ENCODE measurements at regions not wholly inside any gene's neighbourhood (a gene's known extent, or its start where the extent isn't known, plus 50 kb on each side); places are given as distances from the start of the nearest gene placed in this dataset.

- TF ChIP-seq POLR2A (IDR thresholded peaks at IDR 0.05) (no peak), CTCF (IDR thresholded peaks at IDR 0.05) (no peak)
- DNase-seq (no peak), ATAC-seq (no peak)
- H3K27me3 ChIP-seq: no peaks in the 10 kb centered on the region
- 60 to 71% (median 64%) methylated on average over 6 of the region's 6 CpGs for WGBS, 4 donors
- no peaks in the 10 kb centered on the region for H3K4me1 ChIP-seq
- intact Hi-C loops (cut with DNase I): no loop called here
- no peak overlapping the region for H3K27ac ChIP-seq
- no peaks in the 10 kb centered on the region for H3K9me3 ChIP-seq
- no peak overlapping the region for H3K4me3 ChIP-seq
- no peaks in the 10 kb centered on the region for H3K36me3 ChIP-seq
Observed at GRCh38 chr3:76264911-76265310, 479.6 kb upstream of the ZNF717 start.

GRCh38 chr3:76266511-76266910 lies 481.2 kb upstream of the ZNF717 start:
- no peaks in the 10 kb centered on the region for H3K4me1 ChIP-seq
- no peaks in the 10 kb centered on the region for H3K9me3 ChIP-seq
- ATAC-seq (no peak), DNase-seq (no peak)
- H3K36me3 ChIP-seq: no peaks in the 10 kb centered on the region
- WGBS, 4 donors: 62 to 76% (median 64%) methylated on average over 1 of the region's 1 CpG
- intact Hi-C loops (cut with DNase I): no loop called here
- H3K27me3 ChIP-seq: no peaks in the 10 kb centered on the region
- H3K27ac ChIP-seq: no peak overlapping the region
- TF ChIP-seq CTCF (IDR thresholded peaks at IDR 0.05) (no peak), POLR2A (IDR thresholded peaks at IDR 0.05) (no peak)
- no peak overlapping the region for H3K4me3 ChIP-seq

DNA sequence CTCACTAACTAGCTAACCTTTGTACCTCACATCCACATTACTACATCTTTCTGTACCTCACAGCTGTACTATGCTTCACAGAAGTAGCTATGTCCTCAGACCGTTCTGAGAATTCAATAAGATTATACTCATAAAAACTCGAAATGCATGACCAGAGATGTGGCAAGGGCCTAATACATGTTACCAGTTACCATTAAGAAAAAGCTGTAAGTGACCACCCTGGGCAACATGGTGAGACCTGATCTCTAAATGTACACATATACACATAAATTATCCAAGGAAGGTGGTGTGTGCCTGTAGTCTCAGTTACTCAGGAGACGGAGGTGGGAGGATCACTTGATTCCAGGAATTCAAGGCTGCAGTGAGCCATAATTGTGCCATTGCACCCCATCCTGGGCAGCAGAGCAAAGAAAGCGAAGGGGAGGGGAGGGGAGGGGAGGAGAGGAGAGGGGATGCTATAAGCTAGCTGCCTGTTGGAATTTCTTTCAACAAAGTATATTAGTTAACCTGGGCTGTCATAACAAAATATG lies 482.6 kb upstream of the ZNF717 start:
- no peaks in the 10 kb centered on the region for H3K9me3 ChIP-seq
- ATAC-seq: no peak

GRCh38 chr3:76293856-76294255 lies 508.5 kb upstream of the ZNF717 start:
- no peaks in the 10 kb centered on the region for H3K27me3 ChIP-seq
- no peak overlapping the region for H3K27ac ChIP-seq
- H3K36me3 ChIP-seq: no peaks in the 10 kb centered on the region
- ATAC-seq (no peak), DNase-seq (no peak)
- no peaks in the 10 kb centered on the region for H3K4me1 ChIP-seq
- 85 to 88% (median 86%) methylated on average over 7 to 9 of the region's 9 CpGs for WGBS, 4 donors
- TF ChIP-seq POLR2A (IDR thresholded peaks at IDR 0.05): no peak
- TF ChIP-seq CTCF (IDR thresholded peaks at IDR 0.05): no peak
- no peak overlapping the region for H3K4me3 ChIP-seq
- peaks cover 0 to 9% (median 0%) of the 10 kb centered on the region in 12 donors for H3K9me3 ChIP-seq
- intact Hi-C loops (cut with DNase I): no loop called here

More for the DNA sequence above, 482.6 kb upstream of the ZNF717 start:
- H3K27me3 ChIP-seq: no peaks in the 10 kb centered on the region
- no peak overlapping the region for H3K27ac ChIP-seq
- 62 to 82% (median 69%) methylated on average over 4 of the region's 4 CpGs for whole genome bisulfite sequencing, 4 donors
- no peaks in the 10 kb centered on the region for H3K4me1 ChIP-seq
- intact Hi-C loops (cut with DNase I): no loop called here
- no peak for TF ChIP-seq POLR2A (IDR thresholded peaks at IDR 0.05)
- no peak for TF ChIP-seq CTCF (IDR thresholded peaks at IDR 0.05)
- H3K36me3 ChIP-seq: no peaks in the 10 kb centered on the region
- H3K4me3 ChIP-seq: no peak overlapping the region
- no peak for DNase-seq
